Nephron progenitor cell (in vitro differentiated cells): ENCODE measurements at regions not wholly inside any gene's neighbourhood (a gene's known extent, or its start where the extent isn't known, plus 50 kb on each side); places are given as distances from the start of the nearest gene placed in this dataset.

Experiments
- DNase-seq: peaks from one replicate; pipeline ENCODE4 v3.0.0; 2021
- H3K27ac Mint-ChIP-seq: 2 replicates; pipeline ENCODE4 v1.8.0; 2021; ENCODE audit warnings: mild to moderate bottlenecking, moderate library complexity, mixed read lengths
- H3K27me3 Mint-ChIP-seq: 2 replicates; pipeline ENCODE4 v1.8.0; 2021; ENCODE audit warnings: mild to moderate bottlenecking, low read depth, mixed read lengths; ENCODE audit not compliant: poor library complexity
- H3K36me3 Mint-ChIP-seq: 2 replicates; pipeline ENCODE4 v1.8.0; 2021; ENCODE audit warnings: low read depth, mixed read lengths
- H3K4me1 Mint-ChIP-seq: 2 replicates; pipeline ENCODE4 v1.8.0; 2021; ENCODE audit warnings: mixed read lengths
- H3K4me3 Mint-ChIP-seq: 2 replicates; pipeline ENCODE4 v1.8.0; 2021; ENCODE audit warnings: mild to moderate bottlenecking, moderate library complexity, mixed read lengths
- H3K9me3 Mint-ChIP-seq: 2 replicates; pipeline ENCODE4 v1.8.0; 2021; ENCODE audit warnings: mild to moderate bottlenecking, moderate library complexity, mixed read lengths
- CTCF ChIP-seq: fragments of 200-600 bp; sonication (generic); IDR thresholded peaks from 2 replicates; pipeline ENCODE4 v1.5.0; 2021; ENCODE audit warnings: antibody characterized with exemption

GRCh38 chr5:68747521-68747920 is 346.3 kb upstream of the SLC30A5 start:
- peak overlapping the region; percentile 23 for H3K27ac Mint-ChIP-seq
- H3K36me3 Mint-ChIP-seq: no peaks in the 10 kb centered on the region
- H3K4me3 Mint-ChIP-seq: peak overlapping the region; percentile 10
- peaks cover 44% of the 10 kb centered on the region for H3K4me1 Mint-ChIP-seq
- TF ChIP-seq CTCF: no peak
- no peak for DNase-seq
- peaks cover 2% of the 10 kb centered on the region for H3K27me3 Mint-ChIP-seq
- peaks cover 17% of the 10 kb centered on the region for H3K9me3 Mint-ChIP-seq

DNA sequence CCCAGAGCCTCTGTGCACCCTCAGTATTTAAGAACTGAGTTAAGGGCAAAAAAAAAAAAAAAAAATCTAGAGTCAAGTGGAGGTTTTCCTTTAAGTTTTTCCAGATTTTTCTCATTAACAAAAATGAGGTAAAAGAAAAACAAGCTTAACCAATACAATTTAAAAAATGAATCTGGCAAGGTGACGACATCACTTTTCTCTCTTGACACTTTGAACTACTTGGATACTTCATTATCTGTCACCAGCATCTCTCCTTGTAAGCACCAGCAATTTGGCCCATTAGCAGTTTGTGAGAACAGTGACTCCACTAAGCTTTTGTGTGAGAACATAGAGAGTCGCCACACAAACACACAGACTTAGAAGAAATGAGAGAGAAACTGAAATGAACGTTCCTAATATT is 345.7 kb upstream of the SLC30A5 start:
- TF ChIP-seq CTCF: no peak
- Mint-ChIP-seq H3K4me3 (no peak overlapping the region), H3K9me3 (peaks cover 17% of the 10 kb centered on the region), H3K27ac (peak overlapping the region; percentile 23), H3K4me1 (peaks cover 44% of the 10 kb centered on the region), H3K36me3 (no peaks in the 10 kb centered on the region), H3K27me3 (peaks cover 2% of the 10 kb centered on the region)
- no peak for DNase-seq

- no peak overlapping the region for H3K4me3 Mint-ChIP-seq
- H3K27me3 Mint-ChIP-seq: peaks cover 3% of the 10 kb centered on the region
- DNase-seq: no peak
- peaks cover 13% of the 10 kb centered on the region for H3K9me3 Mint-ChIP-seq
- H3K4me1 Mint-ChIP-seq: peaks cover 44% of the 10 kb centered on the region
- H3K27ac Mint-ChIP-seq: no peak overlapping the region
- TF ChIP-seq CTCF: no peak
- H3K36me3 Mint-ChIP-seq: no peaks in the 10 kb centered on the region
These were observed 344.7 kb upstream of the SLC30A5 start for GRCh38 chr5:68749077-68749476.

DNA sequence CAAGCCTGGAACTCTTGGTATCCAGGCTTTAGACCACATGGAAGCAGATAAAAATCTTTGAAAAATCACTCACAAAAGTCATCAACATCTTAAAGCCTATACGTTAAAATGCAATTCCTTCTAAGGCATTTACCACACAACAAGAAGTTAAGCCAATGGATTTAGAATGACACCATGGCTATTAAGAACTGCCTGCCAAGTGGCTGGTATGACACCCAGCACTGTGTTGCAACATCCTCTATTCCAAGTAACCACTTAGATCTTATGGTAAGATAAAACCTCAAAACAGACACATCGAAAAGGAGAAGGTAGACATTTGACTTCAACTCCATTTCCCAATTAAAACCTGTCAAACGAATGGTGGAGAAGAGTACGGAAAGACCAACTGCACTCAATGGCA is 344.2 kb upstream of the SLC30A5 start:
- DNase-seq: no peak
- Mint-ChIP-seq H3K9me3 (peaks cover 11% of the 10 kb centered on the region), H3K27ac (no peak overlapping the region), H3K27me3 (peaks cover 6% of the 10 kb centered on the region), H3K4me1 (peaks cover 43% of the 10 kb centered on the region), H3K4me3 (no peak overlapping the region), H3K36me3 (no peaks in the 10 kb centered on the region)
- TF ChIP-seq CTCF: no peak

DNA sequence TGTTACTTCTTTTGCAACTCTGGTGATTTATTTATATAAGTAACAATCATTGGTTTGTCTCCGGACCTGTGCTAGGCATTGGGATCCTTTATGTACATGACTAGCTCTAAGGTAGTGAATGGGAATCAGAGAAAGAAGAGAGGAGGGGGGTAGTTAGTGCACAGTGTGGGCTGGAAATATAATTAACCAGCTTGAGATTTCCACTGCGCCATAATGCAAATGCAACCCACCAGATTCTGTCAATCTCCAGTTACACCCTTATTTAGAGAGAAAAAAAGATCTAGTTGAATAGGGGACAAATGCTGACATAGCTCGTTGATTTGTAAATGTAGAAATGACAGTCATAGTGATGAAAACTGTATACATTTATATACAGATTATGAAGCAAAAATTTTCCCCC is 342.2 kb upstream of the SLC30A5 start:
- Mint-ChIP-seq H3K4me1 (peaks cover 22% of the 10 kb centered on the region), H3K27me3 (peaks cover 10% of the 10 kb centered on the region), H3K9me3 (peaks cover 13% of the 10 kb centered on the region), H3K36me3 (no peaks in the 10 kb centered on the region), H3K27ac (no peak overlapping the region), H3K4me3 (no peak overlapping the region)
- no peak for TF ChIP-seq CTCF
- DNase-seq: no peak

GRCh38 chr5:68754536-68754935 is 339.3 kb upstream of the SLC30A5 start:
- no peaks in the 10 kb centered on the region for H3K4me1 Mint-ChIP-seq
- H3K27me3 Mint-ChIP-seq: peaks cover 10% of the 10 kb centered on the region
- H3K4me3 Mint-ChIP-seq: no peak overlapping the region
- H3K27ac Mint-ChIP-seq: no peak overlapping the region
- no peaks in the 10 kb centered on the region for H3K36me3 Mint-ChIP-seq
- peaks cover 13% of the 10 kb centered on the region for H3K9me3 Mint-ChIP-seq
- TF ChIP-seq CTCF: no peak
- no peak for DNase-seq
